K562 (cell line): ENCODE measurements at regions not wholly inside any gene's neighbourhood (a gene's known extent, or its start where the extent isn't known, plus 50 kb on each side); places are given as distances from the start of the nearest gene placed in this dataset.
A peak's percentile ranks its signal among the peaks of the same experiment; 100 is the strongest.

ENCODE experiments used
- ATAC-seq: fragments of 200-7000 bp; cut with Tn5 transposase; 3 replicates; pipeline ENCODE4 v1.9.1; 2020; ENCODE audit warnings: moderate library complexity
- BruUV-seq: library from RNA; stranded (reverse); fragments of 400-500 nt; replicated peaks from 2 replicates; lab custom pipeline; 2021; lab: Mats Ljungman, UMichigan
- CTCF ChIA-PET: fragments of 300-600 bp; formaldehyde crosslinking; extraction: SDS; loops from one replicate; lab custom pipeline; 2021; ENCODE audit warnings: low intra/inter-chr PET ratio; lab: Yijun Ruan, JAX
- POLR2A ChIA-PET: fragments of 300-600, 350-650 bp; sonication (Branson Sonifier 250); formaldehyde crosslinking; extraction: SDS; loops from one replicate; lab custom pipeline; 2021; ENCODE audit warnings: antibody characterized with exemption, inconsistent platforms; lab: Yijun Ruan, JAX
- DNase-seq, 4 experiments: peaks; one replicate each; pipeline versions ENCODE4 v3.0.0 to v3.0.0-alpha.2; 2011 to 2018; ENCODE audit warnings: low spot score in 3 of 4, mixed read lengths in 3 of 4; ENCODE audit errors: extremely low read depth in 1 of 4
- FAIRE-seq: peaks from 2 replicates; lab custom pipeline; 2011; peaks lifted over from hg19 to GRCh38; lab: Jason Lieb, UNC
- H2AFZ ChIP-seq: 2 replicates; pipeline ENCODE4 v1.6.0; 2011; ENCODE audit warnings: low read depth, low read length, control low read depth, inconsistent platforms
- H3K27ac ChIP-seq: fragments of 200-600 bp; 3 replicates; pipeline ENCODE4 v1.8.0; 2011; ENCODE audit warnings: low read depth, mild to moderate bottlenecking, control low read depth, inconsistent platforms, low read length, moderate library complexity, mixed read lengths; ENCODE audit errors: extremely low read depth
- H3K27me3 ChIP-seq, 2 experiments: fragments of 300-600 bp in 1 of 2; 2 replicates in 1 of 2; 3 replicates in 1 of 2; pipeline versions ENCODE4 v1.6.0 to v1.8.0; 2011; ENCODE audit warnings: inconsistent platforms in 2 of 2, low read length in 2 of 2, mild to moderate bottlenecking in 1 of 2, mixed read lengths in 1 of 2, moderate library complexity in 1 of 2; ENCODE audit not compliant: control insufficient read depth in 2 of 2, insufficient read depth in 2 of 2
- H3K36me3 ChIP-seq: fragments of 300-600 bp; 3 replicates; pipeline ENCODE4 v1.8.0; 2011; ENCODE audit warnings: mild to moderate bottlenecking, low read length, inconsistent platforms; ENCODE audit not compliant: control insufficient read depth, insufficient read depth
- H3K4me1 ChIP-seq, 2 experiments: fragments of 200-600 bp in 1 of 2; replicated peaks in 1 of 2; 2 replicates in 1 of 2; 3 replicates in 1 of 2; pipeline versions ENCODE4 v1.5.1 to v1.8.0; 2011; ENCODE audit warnings: inconsistent platforms in 2 of 2, low read length in 2 of 2, mild to moderate bottlenecking in 1 of 2, mixed read lengths in 1 of 2, moderate library complexity in 1 of 2; ENCODE audit not compliant: control insufficient read depth in 2 of 2, insufficient read depth in 2 of 2
- H3K4me2 ChIP-seq: 2 replicates; pipeline ENCODE4 v1.6.1; 2011; ENCODE audit warnings: low read length, control low read depth, inconsistent platforms, mixed read lengths; ENCODE audit not compliant: insufficient read depth
- H3K4me3 ChIP-seq: fragments of 200-600 bp; sonication (generic), shearing (Covaris generic); 2 replicates; pipeline ENCODE4 v1.5.1; 2016; ENCODE audit warnings: control low read depth, inconsistent platforms
- H3K79me2 ChIP-seq: fragments of 200-600 bp; 3 replicates; pipeline ENCODE4 v1.8.0; 2011; ENCODE audit warnings: low read length, inconsistent platforms; ENCODE audit not compliant: control insufficient read depth, insufficient read depth
- H3K9ac ChIP-seq, 2 experiments: 2 replicates each; pipeline versions ENCODE4 v1.6.0 to v1.6.1; 2011; ENCODE audit warnings: low read depth in 2 of 2, low read length in 2 of 2, control low read depth in 1 of 2, inconsistent platforms in 1 of 2, mild to moderate bottlenecking in 1 of 2, mixed read lengths in 1 of 2; ENCODE audit not compliant: insufficient read depth in 1 of 2
- H3K9me1 ChIP-seq: one replicate; pipeline ENCODE4 v1.6.0; 2011; ENCODE audit warnings: inconsistent platforms, mild to moderate bottlenecking, low read length, moderate library complexity; ENCODE audit not compliant: control insufficient read depth, insufficient read depth
- H3K9me3 ChIP-seq: replicated peaks from 2 replicates; pipeline ENCODE4 v1.5.1; 2011; ENCODE audit warnings: low read depth, low read length, inconsistent platforms; ENCODE audit not compliant: control insufficient read depth, insufficient read depth
- H4K20me1 ChIP-seq: replicated peaks from 2 replicates; pipeline ENCODE4 v1.6.1; 2011; ENCODE audit warnings: low read length, inconsistent platforms, mixed read lengths; ENCODE audit not compliant: control insufficient read depth, insufficient read depth
- AFF4 ChIP-seq: sonication (generic); formaldehyde crosslinking; IDR thresholded peaks from 2 replicates; pipeline ENCODE4 v1.8.0; 2023; ENCODE audit warnings: mild to moderate bottlenecking, missing genetic modification reagents
- FOXO4 ChIP-seq: fragments of 450-650 bp; formaldehyde crosslinking; IDR thresholded peaks from 2 replicates; pipeline ENCODE4 v1.4.0; 2020; ENCODE audit warnings: mild to moderate bottlenecking, moderate library complexity
- NFYB ChIP-seq: IDR thresholded peaks from 2 replicates; pipeline ENCODE4 v1.6.1; 2011; ENCODE audit warnings: mild to moderate bottlenecking, moderate library complexity; ENCODE audit not compliant: insufficient read length; ENCODE audit errors: extremely low read depth
- ZNF316 ChIP-seq: fragments of 450-650 bp; IDR thresholded peaks from 2 replicates; pipeline ENCODE4 v1.6.1; 2016
- WGBS: fragments of 100-300 bp; shearing (Covaris generic); methylation state at CpG from one replicate; pipeline ENCODE4 v1.1.6; 2016; ENCODE audit warnings: low coverage, mixed read lengths; ENCODE audit not compliant: insufficient coverage; ENCODE audit errors: missing lambda C conversion rate; 5-methylcytosine and 5-hydroxymethylcytosine counted together
- in situ Hi-C: fragments of 300-500 bp; cut with MboI; formaldehyde crosslinking; loops from 4 replicates; pipeline ENCODE4 v1.15.0; 2018; ENCODE audit warnings: inconsistent platforms, mixed read lengths
- intact Hi-C: fragments of 100-400 bp; cut with micrococcal nuclease; formaldehyde crosslinking; loops from 2 replicates; pipeline ENCODE4 v1.14.2; 2022
- TF ChIP-seq, protein P1 (sequence below): fragments of 450-650 bp; formaldehyde crosslinking; IDR thresholded peaks from 2 replicates; pipeline ENCODE4 v1.4.0; 2022; ENCODE audit warnings: missing genetic modification characterization

DNA sequence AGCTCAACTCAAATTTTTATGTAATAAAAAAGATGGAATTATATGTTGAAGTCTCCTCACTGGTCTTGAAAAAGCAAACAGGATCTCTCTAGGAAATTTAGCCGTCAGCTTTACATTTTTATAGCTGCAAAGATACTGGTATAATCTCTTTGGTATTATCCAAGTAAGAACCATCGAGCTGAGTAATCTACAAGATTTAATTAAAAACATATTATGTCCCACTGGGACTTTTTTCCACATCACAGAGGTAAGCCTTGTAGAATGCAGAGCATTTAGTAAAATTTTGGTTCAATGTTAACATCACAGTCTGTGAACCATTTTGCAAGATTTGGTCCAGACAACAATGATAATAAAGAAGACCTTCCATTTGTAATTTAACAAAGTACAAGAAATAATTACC lies 162.6 kb upstream of the SLC39A10 start (continued):
- TF ChIP-seq AFF4 (CRISPR knock-in tag): no peak
- no peak for TF ChIP-seq FOXO4 (CRISPR knock-in tag)
- TF ChIP-seq, all 486 proteins: peak for 0

DNA sequence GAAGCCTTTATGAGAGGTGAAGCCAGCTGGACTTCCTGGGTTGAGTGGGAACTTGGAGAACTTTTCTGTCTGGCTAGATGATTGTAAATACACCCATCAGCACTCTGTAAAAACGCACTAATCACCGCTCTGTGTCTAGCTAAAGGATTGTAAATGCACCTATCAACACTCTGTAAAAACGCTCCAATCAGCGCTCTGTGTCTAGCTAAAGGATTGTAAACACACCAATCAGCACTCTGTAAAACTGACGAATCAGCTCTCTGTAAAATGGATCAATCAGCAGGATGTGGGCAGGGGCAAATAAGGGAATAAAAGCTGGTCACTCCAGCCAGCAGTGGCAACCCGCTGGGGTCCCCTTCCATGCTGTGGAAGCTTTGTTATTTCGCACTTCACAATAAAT lies 163.6 kb upstream of the SLC39A10 start:
- H4K20me1 ChIP-seq: no peaks in the 10 kb centered on the region
- no peaks in the 10 kb centered on the region for H3K79me2 ChIP-seq
- FAIRE-seq (no peak), DNase-seq (no peak), ATAC-seq (no peak)
- ChIA-PET CTCF (no interaction called here), POLR2A (no interaction called here)
- no peaks in the 10 kb centered on the region for H3K27me3 ChIP-seq
- no peak overlapping the region for H3K27ac ChIP-seq
- H3K9me3 ChIP-seq: 0 out of 2 replicates have a peak, but pooled peaks cover 1% of the 10 kb centered on the region
- no peaks in the 10 kb centered on the region for H3K9me1 ChIP-seq
- TF ChIP-seq NFYB (peak; percentile 41), ZNF316 (0 out of 2 replicates have a peak, but pooled peaks have one; percentile 12)
- TF ChIP-seq, protein P1, sequence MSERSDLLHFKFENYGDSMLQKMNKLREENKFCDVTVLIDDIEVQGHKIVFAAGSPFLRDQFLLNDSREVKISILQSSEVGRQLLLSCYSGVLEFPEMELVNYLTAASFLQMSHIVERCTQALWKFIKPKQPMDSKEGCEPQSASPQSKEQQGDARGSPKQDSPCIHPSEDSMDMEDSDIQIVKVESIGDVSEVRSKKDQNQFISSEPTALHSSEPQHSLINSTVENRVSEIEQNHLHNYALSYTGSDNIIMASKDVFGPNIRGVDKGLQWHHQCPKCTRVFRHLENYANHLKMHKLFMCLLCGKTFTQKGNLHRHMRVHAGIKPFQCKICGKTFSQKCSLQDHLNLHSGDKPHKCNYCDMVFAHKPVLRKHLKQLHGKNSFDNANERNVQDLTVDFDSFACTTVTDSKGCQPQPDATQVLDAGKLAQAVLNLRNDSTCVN (CRISPR knock-in tag): no peak
- H3K4me2 ChIP-seq: no peak overlapping the region
- in situ Hi-C loops (no loop called here), intact Hi-C loops (no loop called here)
- no peak overlapping the region for H2AFZ ChIP-seq
- 87% methylated on average over 7 of the region's 7 CpGs for WGBS
- no TSS peak for BruUV-seq
- no peak overlapping the region for H3K4me3 ChIP-seq
- H3K36me3 ChIP-seq: no peaks in the 10 kb centered on the region
- peaks cover 0 to under 1% of the 10 kb centered on the region in 2 experiments; a peak in 2 of 5 replicates for H3K4me1 ChIP-seq
- no peak overlapping the region for H3K9ac ChIP-seq
